SU-DHL-6 (cell line): ENCODE measurements at regions not wholly inside any gene's neighbourhood (a gene's known extent, or its start where the extent isn't known, plus 50 kb on each side); places are given as distances from the start of the nearest gene placed in this dataset.

Experiments
- H2AFZ ChIP-seq: fragments of 200-600 bp; sonication (generic); 2 replicates; pipeline ENCODE4 v1.6.1; 2014; ENCODE audit warnings: low read depth, mild to moderate bottlenecking, moderate library complexity, mixed read lengths, antibody characterized with exemption, low read length; ENCODE audit not compliant: severe bottlenecking
- H3F3A ChIP-seq: fragments of 200-600 bp; shearing (Covaris generic); 2 replicates; pipeline ENCODE4 v1.6.0; 2016; ENCODE audit warnings: antibody characterized with exemption, mild to moderate bottlenecking; ENCODE audit not compliant: insufficient read depth
- H3K27ac ChIP-seq: fragments of 200-600 bp; sonication (generic); 2 replicates; pipeline ENCODE4 v1.5.1; 2016; ENCODE audit warnings: low read depth, mild to moderate bottlenecking, low read length, moderate library complexity, mixed read lengths
- H3K27me3 ChIP-seq: fragments of 200-600 bp; sonication (generic), shearing (Covaris generic); 2 replicates; pipeline ENCODE4 v1.6.0; 2014; ENCODE audit warnings: mild to moderate bottlenecking, low read length
- H3K36me3 ChIP-seq: fragments of 200-600 bp; sonication (generic); 2 replicates; pipeline ENCODE4 v1.6.1; 2014; ENCODE audit warnings: mild to moderate bottlenecking, low read length, mixed read lengths
- H3K4me2 ChIP-seq: fragments of 300-600, 200-600 bp; shearing (Covaris generic), sonication (generic); 2 replicates; pipeline ENCODE4 v1.6.0; 2014; ENCODE audit warnings: low read length, low read depth, mild to moderate bottlenecking; ENCODE audit not compliant: poor library complexity, severe bottlenecking
- H3K4me3 ChIP-seq: fragments of 200-600 bp; sonication (generic); 2 replicates; pipeline ENCODE4 v1.5.1; 2014; ENCODE audit warnings: antibody characterized with exemption, low read length, mild to moderate bottlenecking, mixed read lengths; ENCODE audit not compliant: insufficient read depth, poor library complexity, severe bottlenecking
- H3K79me2 ChIP-seq: fragments of 200-600 bp; sonication (generic); 2 replicates; pipeline ENCODE4 v1.6.1; 2014; ENCODE audit warnings: mild to moderate bottlenecking, low read length, moderate library complexity; ENCODE audit not compliant: insufficient read depth
- H3K9ac ChIP-seq: fragments of 200-600 bp; sonication (generic); 2 replicates; pipeline ENCODE4 v1.7.0; 2014; ENCODE audit warnings: mild to moderate bottlenecking, low read length
- H3K9me2 ChIP-seq: fragments of 200-600 bp; sonication (generic); replicated peaks from 2 replicates; pipeline ENCODE4 v1.6.1; 2014; ENCODE audit warnings: low read length; ENCODE audit not compliant: insufficient read depth
- H3K9me3 ChIP-seq: fragments of 200-600 bp; sonication (generic); 2 replicates; pipeline ENCODE4 v1.6.1; 2014; ENCODE audit warnings: low read length, mixed read lengths; ENCODE audit not compliant: insufficient read depth
- H4K20me1 ChIP-seq: fragments of 200-600 bp; sonication (generic); 2 replicates; pipeline ENCODE4 v1.6.1; 2014; ENCODE audit warnings: low read depth, mild to moderate bottlenecking, antibody characterized with exemption, low read length, moderate library complexity, mixed read lengths
- CTCF ChIP-seq: fragments of 200-600 bp; sonication (generic); IDR thresholded peaks from one replicate; pipeline ENCODE4 v1.5.1; 2017; ENCODE audit warnings: antibody characterized with exemption, mild to moderate bottlenecking, low read length, moderate library complexity; ENCODE audit not compliant: insufficient read depth, poor library complexity, severe bottlenecking
- EZH2phosphoT487 ChIP-seq: fragments of 200-600 bp; sonication (generic), shearing (Covaris generic); conservative IDR thresholded peaks from 2 replicates; pipeline ENCODE4 v1.6.1; 2018; ENCODE audit warnings: mild to moderate bottlenecking, antibody characterized with exemption, low read length, moderate library complexity, mixed read lengths

- H3F3A ChIP-seq: no peaks in the 10 kb centered on the region
- H3K4me3 ChIP-seq: no peak overlapping the region
- H3K79me2 ChIP-seq: no peaks in the 10 kb centered on the region
- H3K9me2 ChIP-seq: no peaks in the 10 kb centered on the region
- no peak overlapping the region for H3K27ac ChIP-seq
- H4K20me1 ChIP-seq: no peaks in the 10 kb centered on the region
- H3K36me3 ChIP-seq: no peaks in the 10 kb centered on the region
- TF ChIP-seq EZH2phosphoT487: no peak
- TF ChIP-seq CTCF: no peak
- no peak overlapping the region for H3K9ac ChIP-seq
- no peaks in the 10 kb centered on the region for H3K9me3 ChIP-seq
- H3K4me2 ChIP-seq: no peak overlapping the region
- H3K27me3 ChIP-seq: no peaks in the 10 kb centered on the region; the same call in 1 of the 2 replicates
- H2AFZ ChIP-seq: no peak overlapping the region
Observed at GRCh38 chr9:121587863-121588262, 63.6 kb upstream of the DAB2IP start.

GRCh38 chr9:121589986-121590385 lies 61.4 kb upstream of the DAB2IP start:
- H3F3A ChIP-seq: no peaks in the 10 kb centered on the region
- H3K9ac ChIP-seq: no peak overlapping the region
- no peak overlapping the region for H2AFZ ChIP-seq
- H3K9me2 ChIP-seq: no peaks in the 10 kb centered on the region
- no peaks in the 10 kb centered on the region for H4K20me1 ChIP-seq
- no peaks in the 10 kb centered on the region for H3K79me2 ChIP-seq
- TF ChIP-seq CTCF (no peak), EZH2phosphoT487 (no peak)
- no peak overlapping the region for H3K4me3 ChIP-seq
- H3K27ac ChIP-seq: no peak overlapping the region
- H3K36me3 ChIP-seq: no peaks in the 10 kb centered on the region
- H3K9me3 ChIP-seq: no peaks in the 10 kb centered on the region
- no peaks in the 10 kb centered on the region; the same call in 1 of the 2 replicates for H3K27me3 ChIP-seq
- H3K4me2 ChIP-seq: no peak overlapping the region

- no peaks in the 10 kb centered on the region for H3K79me2 ChIP-seq
- no peaks in the 10 kb centered on the region for H3K9me3 ChIP-seq
- H3F3A ChIP-seq: no peaks in the 10 kb centered on the region
- H3K4me3 ChIP-seq: no peak overlapping the region
- H2AFZ ChIP-seq: no peak overlapping the region
- H3K9ac ChIP-seq: no peak overlapping the region
- H3K27ac ChIP-seq: no peak overlapping the region
- no peaks in the 10 kb centered on the region for H3K9me2 ChIP-seq
- TF ChIP-seq EZH2phosphoT487: no peak
- no peak for TF ChIP-seq CTCF
- no peak overlapping the region for H3K4me2 ChIP-seq
- no peaks in the 10 kb centered on the region for H3K36me3 ChIP-seq
- H3K27me3 ChIP-seq: no peaks in the 10 kb centered on the region; the same call in 1 of the 2 replicates
- H4K20me1 ChIP-seq: no peaks in the 10 kb centered on the region
Observed at GRCh38 chr9:121592265-121592664, 59.2 kb upstream of the DAB2IP start.

- TF ChIP-seq CTCF (no peak), EZH2phosphoT487 (no peak)
- Histone ChIP-seq H3K36me3 (no peaks in the 10 kb centered on the region), H3K27me3 (no peaks in the 10 kb centered on the region; the same call in 1 of the 2 replicates), H4K20me1 (no peaks in the 10 kb centered on the region), H3K4me3 (no peak overlapping the region), H3K27ac (no peak overlapping the region), H3K4me2 (no peak overlapping the region), H2AFZ (no peak overlapping the region), H3K9me2 (no peaks in the 10 kb centered on the region), H3K9ac (no peak overlapping the region), H3K9me3 (no peaks in the 10 kb centered on the region), H3K79me2 (no peaks in the 10 kb centered on the region), H3F3A (no peaks in the 10 kb centered on the region)
Observed at GRCh38 chr9:121593066-121593465, 58.4 kb upstream of the DAB2IP start.
